Tibial nerve (tissue), 3 donors: ENCODE measurements at regions not wholly inside any gene's neighbourhood (a gene's known extent, or its start where the extent isn't known, plus 50 kb on each side); places are given as distances from the start of the nearest gene placed in this dataset.

Experiments
- EP300 ChIP-seq, 2 donors: sonication (generic); formaldehyde crosslinking; IDR thresholded peaks; one replicate each; pipeline ENCODE4 v1.6.1; 2017; ENCODE audit warnings: antibody characterized with exemption in 2 of 2, mild to moderate bottlenecking in 1 of 2
- POLR2A ChIP-seq, 2 donors: fragments of 450-650 bp; IDR thresholded peaks; one replicate each; pipeline ENCODE4 v1.6.1; 2017; ENCODE audit warnings: antibody characterized with exemption in 2 of 2, mild to moderate bottlenecking in 2 of 2, moderate library complexity in 2 of 2

- TF ChIP-seq EP300 (IDR thresholded peaks at IDR 0.05), result no peak
- TF ChIP-seq POLR2A (IDR thresholded peaks at IDR 0.05), result no peak
Observed at GRCh38 chr5:33258553-33258952, 182.2 kb upstream of the TARS1 start.
